Bone marrow (tissue), 2 donors: ENCODE measurements at regions not wholly inside any gene's neighbourhood (a gene's known extent, or its start where the extent isn't known, plus 50 kb on each side); places are given as distances from the start of the nearest gene placed in this dataset.
A peak's percentile ranks its signal among the peaks of the same experiment; 100 is the strongest.

Experiments used
- DNase-seq, 2 donors: peaks; one replicate each; lab custom pipeline; 2025; lab: John Stamatoyannopoulos, UW

- DNase-seq: no peak
Measured at GRCh38 chr15:81987628-81988027, 58.2 kb downstream of the MEX3B start.

- no peak for DNase-seq
Measured at GRCh38 chr15:81983497-81983896, 62.3 kb downstream of the MEX3B start.

GRCh38 chr15:81982808-81983207, 63.0 kb downstream of the MEX3B start:
- no peak for DNase-seq

GRCh38 chr15:81981908-81982307, 63.9 kb downstream of the MEX3B start:
- DNase-seq: no peak

- DNase-seq: no peak
Measured at GRCh38 chr15:81977464-81977863, 68.4 kb downstream of the MEX3B start.

GRCh38 chr15:81968691-81969090, 77.1 kb downstream of the MEX3B start:
- no peak for DNase-seq

GRCh38 chr15:81966631-81967030, 79.2 kb downstream of the MEX3B start:
- no peak for DNase-seq

GRCh38 chr15:81962482-81962881, 83.3 kb downstream of the MEX3B start:
- no peak for DNase-seq

GRCh38 chr15:81959196-81959595, 86.6 kb downstream of the MEX3B start:
- no peak for DNase-seq

GRCh38 chr15:81957698-81958097, 88.1 kb downstream of the MEX3B start:
- no peak for DNase-seq

GRCh38 chr15:81955382-81956062, 90.3 kb downstream of the MEX3B start:
- no peak for DNase-seq

GRCh38 chr15:81954158-81954783, 91.5 kb downstream of the MEX3B start:
- DNase-seq: no peak

- DNase-seq: no peak
Measured at GRCh38 chr15:81950841-81951414, 94.9 kb downstream of the MEX3B start.

GRCh38 chr15:81948751-81949150, 97.1 kb downstream of the MEX3B start:
- no peak for DNase-seq

GRCh38 chr15:81948222-81948621, 97.6 kb downstream of the MEX3B start:
- no peak for DNase-seq

- DNase-seq: no peak
Measured at GRCh38 chr15:81947548-81947947, 98.3 kb downstream of the MEX3B start.

- DNase-seq: no peak
Measured at GRCh38 chr15:81945014-81945615, 100.7 kb downstream of the MEX3B start.

- peak in 1 of 2 donors; percentile 26 for DNase-seq
Measured at GRCh38 chr15:81942655-81943195, 103.1 kb downstream of the MEX3B start.

- peak in 1 of 2 donors; percentile 95 for DNase-seq
Measured at GRCh38 chr15:81942157-81942556, 103.7 kb downstream of the MEX3B start.

- no peak for DNase-seq
Measured at GRCh38 chr15:81941479-81941878, 104.3 kb downstream of the MEX3B start.

GRCh38 chr15:81940467-81941451, 105.1 kb downstream of the MEX3B start:
- no peak for DNase-seq
